HL-60 (cell line): ENCODE measurements at regions not wholly inside any gene's neighbourhood (a gene's known extent, or its start where the extent isn't known, plus 50 kb on each side); places are given as distances from the start of the nearest gene placed in this dataset.

Source experiments
- CTCF ChIP-seq: IDR thresholded peaks from one replicate; pipeline ENCODE4 v1.5.1; 2011; ENCODE audit warnings: low read length, control low read depth, inconsistent platforms; ENCODE audit not compliant: insufficient read depth
- GABPA ChIP-seq: IDR thresholded peaks from 2 replicates; pipeline ENCODE4 v1.6.1; 2012; ENCODE audit warnings: low read depth
- POLR2AphosphoS5 ChIP-seq: IDR thresholded peaks from 2 replicates; pipeline ENCODE4 v1.6.1; 2012; ENCODE audit warnings: low read depth
- REST ChIP-seq: IDR thresholded peaks from 2 replicates; pipeline ENCODE4 v1.6.1; 2012; ENCODE audit warnings: low read depth; ENCODE audit not compliant: insufficient replicate concordance
- SPI1 ChIP-seq: IDR thresholded peaks from 2 replicates; pipeline ENCODE4 v1.6.1; 2012; ENCODE audit warnings: low read depth, mild to moderate bottlenecking, borderline replicate concordance

GRCh38 chr11:110027627-110028371, 65.4 kb upstream of the ZC3H12C start:
- no peak for TF ChIP-seq GABPA
- TF ChIP-seq CTCF = no peak
- TF ChIP-seq REST = no peak
- no peak for TF ChIP-seq POLR2AphosphoS5
- TF ChIP-seq SPI1 = no peak
